ENCODE measurements at regions not wholly inside any gene's neighbourhood (a gene's known extent, or its start where the extent isn't known, plus 50 kb on each side); places are given as distances from the start of the nearest gene placed in this dataset.

GRCh38 chr14:61226015-61226654 is 55.0 kb downstream of the TMEM30B start:
- no peak for DNase-seq (ENCODE audit: low read depth)

GRCh38 chr14:61225344-61225743 is 55.8 kb downstream of the TMEM30B start:
- DNase-seq (ENCODE audit: low read depth) = peak; percentile 9

GRCh38 chr14:61223552-61223951 is 57.6 kb downstream of the TMEM30B start:
- DNase-seq (ENCODE audit: low read depth) = no peak

- no peak for DNase-seq (ENCODE audit: low read depth)
These were observed 58.8 kb downstream of the TMEM30B start for GRCh38 chr14:61222388-61222787.

- DNase-seq (ENCODE audit: low read depth) = no peak
These were observed 59.2 kb downstream of the TMEM30B start for GRCh38 chr14:61221906-61222305.

- DNase-seq (ENCODE audit: low read depth) = peak; percentile 56
These were observed 61.5 kb downstream of the TMEM30B start for GRCh38 chr14:61219673-61220072.

GRCh38 chr14:61219256-61219655 is 61.9 kb downstream of the TMEM30B start:
- peak; percentile 46 for DNase-seq (ENCODE audit: low read depth)

GRCh38 chr14:61218767-61219166 is 62.4 kb downstream of the TMEM30B start:
- DNase-seq (ENCODE audit: low read depth) = peak; percentile 11

- DNase-seq (ENCODE audit: low read depth) = no peak
These were observed 63.0 kb downstream of the TMEM30B start for GRCh38 chr14:61218157-61218556.

- DNase-seq (ENCODE audit: low read depth) = no peak
These were observed 63.6 kb downstream of the TMEM30B start for GRCh38 chr14:61217516-61217915.

GRCh38 chr14:61215222-61216020 is 65.7 kb downstream of the TMEM30B start:
- no peak for DNase-seq (ENCODE audit: low read depth)

- no peak for DNase-seq (ENCODE audit: low read depth)
These were observed 67.2 kb downstream of the TMEM30B start for GRCh38 chr14:61213920-61214319.

- no peak for DNase-seq (ENCODE audit: low read depth)
These were observed 67.9 kb downstream of the TMEM30B start for GRCh38 chr14:61213191-61213621.

GRCh38 chr14:61212546-61212945 is 68.6 kb downstream of the TMEM30B start:
- DNase-seq (ENCODE audit: low read depth) = no peak

- no peak for DNase-seq (ENCODE audit: low read depth)
These were observed 69.5 kb downstream of the TMEM30B start for GRCh38 chr14:61211476-61212255.

GRCh38 chr14:61203081-61203753 is 77.9 kb downstream of the TMEM30B start:
- no peak for DNase-seq (ENCODE audit: low read depth)

GRCh38 chr14:61202124-61202523 is 79.0 kb downstream of the TMEM30B start:
- DNase-seq (ENCODE audit: low read depth) = no peak

GRCh38 chr14:61201171-61201570 is 80.0 kb downstream of the TMEM30B start:
- DNase-seq (ENCODE audit: low read depth) = no peak

- DNase-seq (ENCODE audit: low read depth) = no peak
These were observed 83.7 kb downstream of the TMEM30B start for GRCh38 chr14:61197416-61197815.

GRCh38 chr14:61196792-61197191 is 84.3 kb downstream of the TMEM30B start:
- no peak for DNase-seq (ENCODE audit: low read depth)

GRCh38 chr14:61196034-61196433 is 85.1 kb downstream of the TMEM30B start:
- no peak for DNase-seq (ENCODE audit: low read depth)

- DNase-seq (ENCODE audit: low read depth) = no peak
These were observed 87.7 kb downstream of the TMEM30B start for GRCh38 chr14:61193476-61193875.

Data from iris pigment epithelial cell (primary cell).